Loucy (cell line): ENCODE measurements at regions not wholly inside any gene's neighbourhood (a gene's known extent, or its start where the extent isn't known, plus 50 kb on each side); places are given as distances from the start of the nearest gene placed in this dataset.

ENCODE experiments used
- H2AFZ ChIP-seq: fragments of 200-600 bp; sonication (generic); 2 replicates; pipeline ENCODE4 v1.6.0; 2016; ENCODE audit warnings: antibody characterized with exemption, mild to moderate bottlenecking, low read length, moderate library complexity
- H3F3A ChIP-seq: fragments of 200-600 bp; 2 replicates; pipeline ENCODE4 v1.6.0; 2016; ENCODE audit warnings: antibody characterized with exemption, low read depth, mild to moderate bottlenecking
- H3K27me3 ChIP-seq: fragments of 200-600 bp; sonication (generic); 2 replicates; pipeline ENCODE4 v1.6.1; 2014; ENCODE audit warnings: low read length, mild to moderate bottlenecking; ENCODE audit not compliant: insufficient read depth, poor library complexity, severe bottlenecking
- H3K36me3 ChIP-seq: fragments of 200-600 bp; sonication (generic); 2 replicates; pipeline ENCODE4 v1.6.1; 2016; ENCODE audit warnings: low read length; ENCODE audit not compliant: insufficient read depth
- H3K4me1 ChIP-seq: fragments of 200-600 bp; sonication (generic); 2 replicates; pipeline ENCODE4 v1.5.1; 2014; ENCODE audit warnings: low read length, mild to moderate bottlenecking; ENCODE audit not compliant: insufficient read depth, poor library complexity, severe bottlenecking
- H3K4me2 ChIP-seq: fragments of 200-600 bp; sonication (generic); 2 replicates; pipeline ENCODE4 v1.6.0; 2014; ENCODE audit warnings: antibody characterized with exemption, low read length, low read depth, mild to moderate bottlenecking; ENCODE audit not compliant: poor library complexity, severe bottlenecking
- H3K4me3 ChIP-seq: fragments of 200-600 bp; sonication (generic); 2 replicates; pipeline ENCODE4 v1.5.1; 2014; ENCODE audit warnings: low read length, mild to moderate bottlenecking, mixed read lengths; ENCODE audit not compliant: poor library complexity, severe bottlenecking
- H3K79me2 ChIP-seq: fragments of 200-600 bp; sonication (generic); 2 replicates; pipeline ENCODE4 v1.6.1; 2014; ENCODE audit warnings: low read length; ENCODE audit not compliant: insufficient read depth
- H3K9ac ChIP-seq: fragments of 200-600 bp; sonication (generic); 2 replicates; pipeline ENCODE4 v1.6.0; 2014; ENCODE audit warnings: mild to moderate bottlenecking, low read depth, low read length, moderate library complexity; ENCODE audit not compliant: poor library complexity, severe bottlenecking
- H3K9me2 ChIP-seq: fragments of 200-600 bp; sonication (generic); replicated peaks from 2 replicates; pipeline ENCODE4 v1.6.1; 2016; ENCODE audit warnings: low read depth, low read length, mixed read lengths
- H3K9me3 ChIP-seq: fragments of 200-600 bp; sonication (generic); 2 replicates; pipeline ENCODE4 v1.6.1; 2014; ENCODE audit warnings: mild to moderate bottlenecking, antibody characterized with exemption, low read length, low read depth; ENCODE audit not compliant: insufficient read depth
- H4K20me1 ChIP-seq: fragments of 200-600 bp; sonication (generic); 2 replicates; pipeline ENCODE4 v1.6.0; 2014; ENCODE audit warnings: antibody characterized with exemption, low read length, mild to moderate bottlenecking; ENCODE audit not compliant: insufficient read depth, poor library complexity, severe bottlenecking
- CTCF ChIP-seq: fragments of 200-600 bp; sonication (generic); conservative IDR thresholded peaks from 2 replicates; pipeline ENCODE4 v1.5.1; 2014; ENCODE audit warnings: mild to moderate bottlenecking, antibody characterized with exemption, low read length
- EZH2phosphoT487 ChIP-seq: fragments of 200-600 bp; IDR thresholded peaks from 2 replicates; pipeline ENCODE4 v1.6.1; 2018; ENCODE audit warnings: antibody characterized with exemption, mild to moderate bottlenecking, moderate library complexity, borderline replicate concordance

- H4K20me1 ChIP-seq, result no peaks in the 10 kb centered on the region
- no peaks in the 10 kb centered on the region for H3K27me3 ChIP-seq
- H3K9ac ChIP-seq, result no peak overlapping the region
- H3F3A ChIP-seq, result no peaks in the 10 kb centered on the region
- H3K79me2 ChIP-seq, result no peaks in the 10 kb centered on the region
- H2AFZ ChIP-seq, result no peak overlapping the region
- no peaks in the 10 kb centered on the region for H3K9me2 ChIP-seq
- H3K36me3 ChIP-seq, result no peaks in the 10 kb centered on the region
- H3K4me3 ChIP-seq, result no peak overlapping the region
- no peaks in the 10 kb centered on the region for H3K9me3 ChIP-seq
- no peak overlapping the region for H3K4me2 ChIP-seq
- peaks cover 3% of the 10 kb centered on the region for H3K4me1 ChIP-seq
- no peak for TF ChIP-seq EZH2phosphoT487
- no peak for TF ChIP-seq CTCF
Measured at GRCh38 chr3:82084824-82085223, 323.4 kb upstream of the GBE1 start.

- Histone ChIP-seq H3K9ac (no peak overlapping the region), H3K9me3 (no peaks in the 10 kb centered on the region), H3K4me2 (no peak overlapping the region), H3K9me2 (no peaks in the 10 kb centered on the region), H3K36me3 (no peaks in the 10 kb centered on the region), H3F3A (no peaks in the 10 kb centered on the region), H4K20me1 (no peaks in the 10 kb centered on the region), H3K4me1 (peaks cover 3% of the 10 kb centered on the region), H3K27me3 (no peaks in the 10 kb centered on the region), H2AFZ (no peak overlapping the region), H3K4me3 (no peak overlapping the region), H3K79me2 (no peaks in the 10 kb centered on the region)
- TF ChIP-seq CTCF, result no peak
- TF ChIP-seq EZH2phosphoT487, result no peak
Measured at GRCh38 chr3:82082796-82083195, 321.4 kb upstream of the GBE1 start.

- Histone ChIP-seq H3K4me3 (no peak overlapping the region), H3K4me1 (peaks cover 3% of the 10 kb centered on the region), H3K9me3 (no peaks in the 10 kb centered on the region), H3K9ac (no peak overlapping the region), H3K4me2 (no peak overlapping the region), H3K9me2 (no peaks in the 10 kb centered on the region), H3F3A (no peaks in the 10 kb centered on the region), H3K79me2 (no peaks in the 10 kb centered on the region), H3K36me3 (no peaks in the 10 kb centered on the region), H2AFZ (no peak overlapping the region), H3K27me3 (no peaks in the 10 kb centered on the region), H4K20me1 (no peaks in the 10 kb centered on the region)
- TF ChIP-seq EZH2phosphoT487 (no peak), CTCF (no peak)
Measured at GRCh38 chr3:82081351-82081750, 319.9 kb upstream of the GBE1 start.
